ENCODE measurements at regions not wholly inside any gene's neighbourhood (a gene's known extent, or its start where the extent isn't known, plus 50 kb on each side); places are given as distances from the start of the nearest gene placed in this dataset.
A peak's percentile ranks its signal among the peaks of the same experiment; 100 is the strongest.

GRCh38 chr12:46998811-46999368 is 80.5 kb upstream of the PCED1B start:
- TF ChIP-seq POLR2A (IDR thresholded peaks at IDR 0.05), result no peak
- Histone ChIP-seq H3K9me3 (no peaks in the 10 kb centered on the region), H3K27ac (no peak overlapping the region), H3K4me3 (no peak overlapping the region), H3K4me1 (no peaks in the 10 kb centered on the region), H3K27me3 (no peaks in the 10 kb centered on the region), H3K36me3 (no peaks in the 10 kb centered on the region)
- no peak for DNase-seq

GRCh38 chr12:47004634-47005033 is 74.8 kb upstream of the PCED1B start:
- no peak overlapping the region for H3K4me3 ChIP-seq
- H3K9me3 ChIP-seq, result no peaks in the 10 kb centered on the region
- DNase-seq, result peak in 1 of 3 donors; percentile 49
- H3K27ac ChIP-seq, result no peak overlapping the region
- TF ChIP-seq CTCF (IDR thresholded peaks at IDR 0.05), result no peak
- no peak for TF ChIP-seq POLR2A (IDR thresholded peaks at IDR 0.05)
- H3K36me3 ChIP-seq, result no peaks in the 10 kb centered on the region
- H3K4me1 ChIP-seq, result no peaks in the 10 kb centered on the region
- no peaks in the 10 kb centered on the region for H3K27me3 ChIP-seq

GRCh38 chr12:47007048-47007447 is 72.4 kb upstream of the PCED1B start:
- DNase-seq, result no peak
- Histone ChIP-seq H3K4me1 (no peaks in the 10 kb centered on the region), H3K27ac (no peak overlapping the region), H3K9me3 (no peaks in the 10 kb centered on the region), H3K4me3 (no peak overlapping the region), H3K27me3 (no peaks in the 10 kb centered on the region), H3K36me3 (no peaks in the 10 kb centered on the region)
- TF ChIP-seq POLR2A (IDR thresholded peaks at IDR 0.05) (no peak), CTCF (IDR thresholded peaks at IDR 0.05) (no peak)

GRCh38 chr12:47012552-47012951 is 66.9 kb upstream of the PCED1B start:
- Histone ChIP-seq H3K36me3 (no peaks in the 10 kb centered on the region), H3K9me3 (no peaks in the 10 kb centered on the region), H3K4me3 (no peak overlapping the region), H3K27me3 (no peaks in the 10 kb centered on the region), H3K27ac (no peak overlapping the region), H3K4me1 (no peaks in the 10 kb centered on the region)
- DNase-seq, result no peak
- no peak for TF ChIP-seq CTCF (IDR thresholded peaks at IDR 0.05)
- TF ChIP-seq POLR2A (IDR thresholded peaks at IDR 0.05), result no peak

- H3K27ac ChIP-seq, result no peak overlapping the region
- DNase-seq, result no peak
Measured at GRCh38 chr12:47014474-47014873, 64.9 kb upstream of the PCED1B start.

GRCh38 chr12:47015381-47015780 is 64.0 kb upstream of the PCED1B start:
- H3K9me3 ChIP-seq, result no peaks in the 10 kb centered on the region
- no peak overlapping the region for H3K4me3 ChIP-seq
- TF ChIP-seq CTCF (IDR thresholded peaks at IDR 0.05) (no peak), POLR2A (IDR thresholded peaks at IDR 0.05) (no peak)
- no peak for DNase-seq
- no peaks in the 10 kb centered on the region for H3K36me3 ChIP-seq
- no peak overlapping the region for H3K27ac ChIP-seq
- no peaks in the 10 kb centered on the region for H3K27me3 ChIP-seq
- H3K4me1 ChIP-seq, result no peaks in the 10 kb centered on the region

More at GRCh38 chr12:47014474-47014873, 64.9 kb upstream of the PCED1B start:
- H3K36me3 ChIP-seq, result no peaks in the 10 kb centered on the region
- no peaks in the 10 kb centered on the region for H3K9me3 ChIP-seq
- TF ChIP-seq CTCF (IDR thresholded peaks at IDR 0.05) (no peak), POLR2A (IDR thresholded peaks at IDR 0.05) (no peak)
- no peaks in the 10 kb centered on the region for H3K4me1 ChIP-seq
- no peaks in the 10 kb centered on the region for H3K27me3 ChIP-seq
- no peak overlapping the region for H3K4me3 ChIP-seq

Measured in Peyer's patch (tissue), 4 donors.